GM12874 (cell line): ENCODE measurements at regions not wholly inside any gene's neighbourhood (a gene's known extent, or its start where the extent isn't known, plus 50 kb on each side); places are given as distances from the start of the nearest gene placed in this dataset.

Experiments
- CTCF ChIP-seq: IDR thresholded peaks from 2 replicates; pipeline ENCODE4 v1.5.1; 2011; ENCODE audit warnings: low read depth, mild to moderate bottlenecking, control low read depth, low read length, moderate library complexity; ENCODE audit not compliant: insufficient read depth

GRCh38 chr9:1115370-1115769, 65.2 kb downstream of the DMRT2 start:
- no peak for TF ChIP-seq CTCF

GRCh38 chr9:1117439-1117838, 67.3 kb downstream of the DMRT2 start:
- TF ChIP-seq CTCF, result no peak

- TF ChIP-seq CTCF, result no peak
Measured at GRCh38 chr9:1120500-1121165, 70.5 kb downstream of the DMRT2 start.

GRCh38 chr9:1125741-1126140, 75.6 kb downstream of the DMRT2 start:
- no peak for TF ChIP-seq CTCF

GRCh38 chr9:1128046-1128445, 77.9 kb downstream of the DMRT2 start:
- TF ChIP-seq CTCF, result no peak

GRCh38 chr9:1129382-1129781, 79.2 kb downstream of the DMRT2 start:
- no peak for TF ChIP-seq CTCF

GRCh38 chr9:1140057-1140456, 89.9 kb downstream of the DMRT2 start:
- TF ChIP-seq CTCF, result no peak
